SH-SY5Y (cell line): ENCODE measurements at regions not wholly inside any gene's neighbourhood (a gene's known extent, or its start where the extent isn't known, plus 50 kb on each side); places are given as distances from the start of the nearest gene placed in this dataset.

ENCODE experiments used
- GATA2 ChIP-seq: IDR thresholded peaks from 2 replicates; pipeline ENCODE4 v1.6.1; 2011; ENCODE audit warnings: mild to moderate bottlenecking, low read depth, low read length
- GATA3 ChIP-seq: IDR thresholded peaks from 2 replicates; pipeline ENCODE4 v1.6.1; 2011; ENCODE audit warnings: low read depth, mild to moderate bottlenecking, low read length, moderate library complexity

GRCh38 chr6:140599916-140600315 is 1225.5 kb upstream of the CITED2 start:
- TF ChIP-seq GATA2, result no peak
- TF ChIP-seq GATA3, result no peak
